GM19438 (cell line): ENCODE measurements at regions not wholly inside any gene's neighbourhood (a gene's known extent, or its start where the extent isn't known, plus 50 kb on each side); places are given as distances from the start of the nearest gene placed in this dataset.
A peak's percentile ranks its signal among the peaks of the same experiment; 100 is the strongest.
"Not testable (repeated sequence)": the region's sequence is repeated elsewhere in the genome, so short reads cannot be mapped to it uniquely, and the experiment has no call there.

Experiments used
- ATAC-seq: cut with Tn5 transposase; IDR thresholded peaks from one replicate; pipeline ENCODE4 v1.9.1; 2021; ENCODE audit warnings: low read depth; ENCODE audit not compliant: unreplicated experiment

DNA sequence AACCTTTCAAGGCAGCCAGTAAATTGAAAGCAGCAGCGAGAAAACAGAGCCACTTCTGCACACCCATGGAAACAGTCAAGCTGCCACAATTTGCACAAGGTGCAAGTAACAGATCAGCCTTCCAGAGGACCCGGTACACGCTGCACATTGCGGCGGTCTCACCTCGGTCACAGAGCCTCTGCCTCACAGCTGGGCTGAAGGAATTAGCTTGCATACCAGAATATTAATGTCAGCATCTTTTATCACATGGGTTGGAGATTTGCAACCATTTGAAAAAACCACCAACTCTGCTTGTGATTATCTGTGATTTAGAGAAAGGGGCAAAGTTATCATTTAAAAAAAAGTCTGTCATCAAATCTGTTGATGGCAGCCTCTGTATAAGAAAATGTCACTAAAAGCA, 330.5 kb upstream of the TCF4 start:
- no peak for ATAC-seq

DNA sequence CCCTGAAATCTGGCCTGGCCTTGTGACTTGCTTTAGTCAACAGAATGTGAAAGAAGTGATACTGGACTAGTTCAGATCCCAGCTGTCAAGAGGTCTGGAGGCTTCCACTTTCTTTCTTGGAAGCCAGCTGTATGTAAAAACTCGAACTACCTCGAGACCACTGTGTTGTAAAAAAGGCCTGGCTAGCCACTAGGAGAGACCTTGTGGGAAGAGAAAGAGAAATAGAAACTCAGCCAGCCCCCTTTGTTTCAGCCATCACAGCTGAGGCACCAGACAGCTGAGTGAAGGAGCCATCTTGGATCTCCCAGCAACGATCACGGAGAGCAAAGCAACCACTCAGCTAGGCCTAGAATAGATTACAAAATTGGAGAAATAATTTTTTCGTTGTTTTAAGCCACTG, 324.9 kb upstream of the TCF4 start:
- ATAC-seq, result no peak

DNA sequence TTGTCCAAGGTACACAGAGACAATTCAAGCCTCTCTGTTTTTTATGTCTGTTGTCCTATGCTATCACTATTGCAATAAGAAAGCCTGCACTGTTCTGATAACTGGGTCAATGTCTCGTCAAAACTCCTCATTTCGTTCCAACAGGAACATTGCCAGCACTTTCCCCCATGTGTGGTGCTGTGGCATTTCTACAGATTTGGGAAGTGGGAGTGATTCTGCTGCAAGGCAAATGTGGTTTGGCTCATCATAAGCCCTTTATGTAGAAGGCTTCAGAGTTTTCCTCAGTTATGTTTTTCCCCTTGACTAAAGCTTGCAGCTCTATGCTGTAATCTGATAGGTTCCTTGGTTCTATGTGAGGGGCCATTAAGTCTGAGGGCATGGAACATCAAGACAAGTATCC, 324.1 kb upstream of the TCF4 start:
- ATAC-seq, result no peak

DNA sequence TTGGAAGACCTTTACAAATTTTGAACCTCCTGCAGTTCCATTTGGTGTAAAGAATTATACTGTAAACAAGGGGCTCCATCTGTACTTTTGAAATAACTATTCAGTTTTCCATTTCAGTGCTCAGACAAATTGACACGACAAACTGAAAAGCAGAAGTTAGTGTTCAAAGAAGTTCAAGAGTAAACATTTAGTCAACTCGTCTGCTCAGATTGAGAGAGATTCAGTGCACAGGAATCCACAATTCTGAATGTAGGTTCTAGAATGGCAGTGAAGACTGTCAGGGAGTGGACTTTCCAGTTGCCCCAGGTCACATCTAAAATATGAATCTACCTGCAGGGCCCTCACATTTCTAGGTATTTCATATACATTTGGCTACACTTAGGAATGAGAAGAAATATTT, 322.3 kb upstream of the TCF4 start:
- no peak for ATAC-seq

DNA sequence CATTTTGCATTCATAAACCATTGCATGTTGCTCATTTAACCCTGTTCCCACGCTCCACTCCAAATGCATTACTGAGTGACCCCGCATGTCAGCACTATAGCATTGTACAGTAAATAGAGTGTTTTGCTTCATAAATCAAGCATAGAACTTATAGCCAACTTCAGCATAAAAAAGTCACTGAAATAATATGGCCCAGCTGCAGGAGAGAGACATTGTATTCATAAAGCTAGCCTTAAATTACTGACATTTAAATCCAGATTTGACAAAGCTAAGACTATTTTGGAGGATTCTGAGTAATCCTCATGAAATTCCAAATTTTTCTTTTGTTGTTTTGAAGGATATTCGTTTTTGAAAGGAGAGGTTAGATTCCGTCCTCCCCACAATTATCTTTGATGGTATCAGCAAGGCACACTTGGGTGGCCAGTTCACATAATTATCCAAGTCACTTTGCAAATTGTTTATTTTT, 320.9 kb upstream of the TCF4 start:
- peak; percentile 56 for ATAC-seq

DNA sequence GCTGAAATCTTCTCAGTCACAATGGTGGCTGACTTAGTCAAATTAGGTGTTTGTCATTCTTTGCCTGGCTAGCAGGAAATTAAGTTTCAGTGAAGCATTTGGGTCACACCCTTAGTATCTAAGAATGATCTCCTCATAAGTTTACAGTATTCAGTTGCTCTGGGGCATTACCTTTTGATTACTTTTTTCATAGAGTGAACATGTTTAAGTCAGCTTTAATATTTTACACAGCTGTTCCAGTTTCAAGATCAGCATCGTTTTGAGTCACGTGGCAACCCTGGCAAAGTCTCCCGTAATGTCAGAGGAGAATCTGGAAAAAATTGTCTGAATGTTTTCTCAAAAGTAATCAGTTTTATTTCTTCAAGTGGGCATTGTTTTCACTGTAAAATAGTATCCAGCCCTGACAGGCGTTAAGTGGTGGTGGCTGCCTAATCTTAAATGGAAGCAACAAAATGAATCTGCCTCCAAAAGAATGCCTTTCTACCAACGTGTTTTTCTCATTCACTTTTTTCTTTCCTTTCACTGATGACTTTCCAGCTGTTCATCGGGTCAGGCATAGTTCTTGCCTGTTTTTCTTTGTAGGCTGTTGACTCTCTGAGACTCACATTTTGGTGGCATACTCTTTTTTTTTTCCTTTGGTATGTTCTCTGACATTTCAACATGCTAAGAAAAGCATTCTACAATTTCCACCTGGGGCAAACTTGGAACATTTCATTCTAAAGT, 319.6 kb upstream of the TCF4 start:
- no peak for ATAC-seq

DNA sequence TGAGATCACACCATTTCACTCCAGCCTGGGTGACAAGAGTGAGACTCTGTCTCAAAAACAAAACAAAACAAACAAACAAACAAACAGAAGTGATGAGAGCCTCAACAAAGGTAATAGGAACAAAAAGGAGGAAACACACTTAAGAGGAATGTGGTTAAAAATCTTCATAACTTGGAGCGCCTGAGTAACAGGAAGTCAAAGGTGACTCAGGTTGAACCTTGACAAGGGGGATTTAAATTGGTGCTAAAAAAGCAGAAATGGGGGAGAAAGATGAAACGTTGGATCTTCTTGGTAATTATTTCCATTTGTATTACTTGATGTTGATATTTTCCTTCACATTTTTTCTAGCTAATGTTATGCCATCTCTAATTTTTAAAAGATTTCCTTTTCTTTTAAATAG, 318.5 kb upstream of the TCF4 start:
- ATAC-seq, result no peak

DNA sequence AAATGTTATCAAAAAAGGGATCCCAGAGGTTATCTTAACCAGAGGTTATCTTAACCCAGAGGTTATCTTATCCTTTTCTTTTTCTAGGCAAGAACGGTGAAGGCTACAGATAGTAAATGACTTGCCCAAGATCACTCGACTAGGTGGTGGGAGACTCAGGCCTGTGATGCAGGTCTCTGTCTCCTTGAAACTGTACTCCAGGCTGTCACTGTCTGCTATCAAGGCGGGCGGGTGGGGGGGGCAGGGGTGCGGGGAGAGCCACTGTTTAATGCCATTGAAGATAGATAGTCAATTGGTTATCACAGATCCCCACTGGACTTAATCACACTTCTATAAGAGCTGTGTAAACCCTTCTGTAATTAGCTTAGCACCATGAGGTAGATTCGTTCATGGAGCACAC, 315.9 kb upstream of the TCF4 start:
- no peak for ATAC-seq

DNA sequence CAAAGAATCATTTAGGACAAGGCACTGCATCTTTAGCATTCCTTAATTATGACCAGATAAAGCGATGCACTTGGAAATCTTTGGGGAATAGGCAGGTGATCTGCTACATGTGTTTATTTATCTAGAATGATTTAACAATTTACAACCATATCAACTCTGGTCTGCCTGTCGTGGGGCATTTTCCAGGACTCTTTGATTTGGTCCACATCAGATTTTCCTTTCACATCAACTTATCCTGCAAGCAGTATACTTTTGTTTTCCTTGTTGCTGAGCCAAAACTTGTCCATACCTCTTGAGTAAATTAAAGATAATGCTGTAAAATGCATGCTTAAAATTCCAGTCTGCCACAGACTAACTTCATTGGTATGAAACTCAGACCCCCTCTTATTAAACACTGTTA, 312.4 kb upstream of the TCF4 start:
- ATAC-seq, result no peak

DNA sequence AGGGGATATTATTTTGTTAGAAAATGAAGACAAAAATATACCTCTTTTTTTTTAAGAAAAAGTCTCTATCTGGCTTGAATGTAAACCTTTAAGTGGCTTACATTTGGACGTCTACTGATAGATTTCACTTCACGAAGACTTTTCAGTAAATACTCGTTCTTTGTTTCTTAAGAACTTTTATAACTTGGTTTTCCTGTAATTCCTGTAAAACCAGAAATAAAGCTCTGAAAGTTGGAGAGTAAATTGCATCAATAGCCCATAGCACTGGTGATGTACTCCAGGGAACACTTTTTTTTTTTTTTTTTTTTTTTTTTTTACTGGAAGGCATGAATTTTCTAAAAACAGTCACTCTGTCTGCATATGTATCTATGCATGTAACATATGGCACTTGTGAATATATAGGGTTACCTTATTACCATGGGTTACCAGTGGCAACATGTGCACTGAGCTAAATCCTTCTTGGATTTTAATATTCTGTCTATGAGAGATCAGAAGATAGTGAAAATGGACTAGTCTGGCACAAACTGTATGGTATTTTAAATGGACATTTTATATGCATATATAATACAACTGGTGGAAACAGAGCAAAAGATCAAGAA, 309.2 kb upstream of the TCF4 start:
- no peak for ATAC-seq

DNA sequence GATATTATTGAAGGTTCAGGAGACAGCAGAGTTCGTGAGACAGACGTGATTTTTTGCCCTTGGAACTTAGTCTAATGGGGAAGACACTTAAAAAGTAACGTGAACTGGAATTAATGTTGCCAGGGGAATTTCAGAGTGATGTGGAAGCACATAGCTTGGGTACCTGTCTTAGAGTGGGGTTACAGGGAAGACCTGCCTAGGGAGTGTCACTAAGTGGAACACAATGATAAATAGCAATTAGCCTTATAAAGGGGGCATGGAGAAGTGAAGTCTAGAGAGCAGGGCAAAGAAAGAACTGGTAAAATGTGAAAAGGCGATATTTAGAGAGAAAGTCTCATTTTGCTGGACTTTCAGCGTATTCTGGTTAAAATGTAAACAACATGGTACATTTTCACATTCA, 306.0 kb upstream of the TCF4 start:
- no peak for ATAC-seq

DNA sequence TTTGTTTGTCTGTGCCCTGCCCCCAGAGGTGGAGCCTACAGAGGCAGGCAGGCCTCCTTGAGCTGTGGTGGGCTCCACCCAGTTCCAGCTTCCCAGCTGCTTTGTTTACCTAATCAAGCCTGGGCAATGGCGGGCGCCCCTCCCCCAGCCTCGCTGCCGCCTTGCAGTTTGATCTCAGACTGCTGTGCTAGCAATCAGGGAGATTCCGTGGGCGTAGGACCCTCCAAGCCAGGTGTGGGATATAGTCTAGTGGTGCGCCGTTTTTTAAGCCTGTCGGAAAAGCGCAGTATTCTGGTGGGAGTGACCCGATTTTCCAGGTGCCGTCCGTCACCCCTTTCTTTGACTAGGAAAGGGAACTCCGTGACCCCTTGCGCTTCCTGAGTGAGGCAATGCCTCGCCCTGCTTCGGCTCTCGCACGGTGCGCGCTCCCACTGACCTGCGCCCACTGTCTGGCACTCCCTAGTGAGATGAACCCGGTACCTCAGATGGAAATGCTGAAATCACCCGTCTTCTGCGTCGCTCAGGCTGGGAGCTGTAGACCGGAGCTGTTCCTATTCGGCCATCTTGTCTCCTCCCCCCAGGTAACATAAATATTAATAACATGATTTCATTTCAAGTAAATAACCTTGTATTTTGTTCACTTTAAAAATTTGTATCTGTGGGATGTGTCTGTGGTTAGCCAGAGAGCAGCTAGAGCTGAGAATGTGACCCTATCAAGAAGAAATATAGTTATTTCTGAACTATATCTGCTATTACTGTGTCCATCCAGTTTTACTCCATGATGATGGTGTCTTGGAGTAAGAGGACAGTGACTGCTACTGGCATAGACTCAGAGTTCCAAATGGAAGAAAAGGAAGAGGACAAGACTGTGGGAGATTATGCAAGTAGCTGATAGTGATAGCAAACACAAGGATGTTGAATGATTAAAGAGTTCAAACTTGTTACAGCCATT, 305.1 kb upstream of the TCF4 start:
- ATAC-seq, result not testable (repeated sequence)

DNA sequence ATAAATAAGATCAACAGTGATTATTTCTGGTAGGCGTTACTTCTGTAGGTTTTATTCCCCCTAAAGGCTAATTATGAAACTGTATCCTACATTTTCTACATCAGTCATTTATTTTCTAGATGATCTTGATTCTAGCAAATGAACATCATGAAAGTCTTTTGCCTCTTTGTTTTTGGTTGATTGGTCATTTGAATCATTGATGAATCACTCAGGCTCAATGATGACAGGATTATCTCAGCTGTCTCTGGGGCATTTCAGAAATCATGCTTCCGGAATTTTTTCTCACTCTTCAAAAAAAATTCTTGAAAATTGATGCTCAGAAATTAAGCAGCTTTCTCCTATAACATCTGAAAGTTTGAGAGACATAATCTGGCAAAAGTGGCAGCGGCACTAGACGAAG, 298.9 kb upstream of the TCF4 start:
- no peak for ATAC-seq

DNA sequence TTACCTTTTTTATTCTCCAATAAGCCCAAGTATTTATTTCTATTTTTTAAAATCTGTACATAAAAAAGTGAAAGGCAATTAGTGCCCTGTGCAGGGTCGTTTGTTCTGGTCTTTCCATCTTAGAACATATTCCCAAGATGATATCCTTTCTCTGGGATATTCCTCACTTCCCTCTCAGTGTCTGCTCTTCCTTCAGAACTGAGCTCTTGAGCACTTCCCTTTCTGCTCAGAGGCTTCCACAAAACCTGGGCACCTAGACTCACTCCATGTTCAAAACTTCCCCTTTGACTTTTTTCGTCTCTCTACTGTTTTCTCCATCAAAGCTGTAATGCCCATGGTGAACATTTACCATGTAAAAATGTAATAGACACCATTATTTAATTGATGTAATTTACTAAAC, 296.5 kb upstream of the TCF4 start:
- no peak for ATAC-seq

DNA sequence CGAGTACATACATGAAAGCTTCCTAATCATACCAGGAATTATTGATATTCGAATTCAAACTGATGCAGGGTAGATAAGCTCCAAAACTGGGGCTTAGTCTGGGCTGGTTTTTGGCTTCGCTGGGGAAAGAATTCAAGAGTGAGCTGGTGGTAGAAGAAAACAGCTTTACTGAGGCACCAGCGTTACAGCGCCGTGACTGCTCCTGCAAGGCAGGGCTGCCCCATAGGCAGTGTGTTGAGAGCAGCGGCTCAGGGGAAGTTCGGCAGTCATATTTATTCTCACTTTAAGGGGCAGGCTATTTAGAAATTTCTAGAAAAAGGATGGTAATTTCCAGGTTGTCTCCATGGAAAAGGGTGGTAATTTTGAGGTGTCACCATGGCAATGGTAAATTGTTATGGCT, 292.6 kb upstream of the TCF4 start:
- ATAC-seq, result no peak

DNA sequence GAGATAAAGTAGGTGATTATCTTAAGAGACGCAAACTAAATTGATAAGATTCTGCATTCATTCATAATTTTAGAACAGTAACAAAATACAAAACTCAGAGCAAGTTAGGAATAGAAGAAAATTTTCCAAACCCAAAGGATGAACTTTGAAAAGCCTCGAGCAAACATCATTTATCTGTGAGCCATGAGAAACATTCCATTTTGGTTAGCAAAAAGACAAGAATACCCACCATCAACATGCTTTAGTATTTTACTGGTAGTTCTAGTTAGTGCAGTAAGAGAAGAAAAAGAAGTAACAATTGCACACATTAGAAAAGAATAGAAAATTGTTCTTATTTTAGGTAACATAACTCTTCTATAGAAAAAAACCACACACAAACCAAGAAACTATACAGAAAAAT, 291.3 kb upstream of the TCF4 start:
- no peak for ATAC-seq

DNA sequence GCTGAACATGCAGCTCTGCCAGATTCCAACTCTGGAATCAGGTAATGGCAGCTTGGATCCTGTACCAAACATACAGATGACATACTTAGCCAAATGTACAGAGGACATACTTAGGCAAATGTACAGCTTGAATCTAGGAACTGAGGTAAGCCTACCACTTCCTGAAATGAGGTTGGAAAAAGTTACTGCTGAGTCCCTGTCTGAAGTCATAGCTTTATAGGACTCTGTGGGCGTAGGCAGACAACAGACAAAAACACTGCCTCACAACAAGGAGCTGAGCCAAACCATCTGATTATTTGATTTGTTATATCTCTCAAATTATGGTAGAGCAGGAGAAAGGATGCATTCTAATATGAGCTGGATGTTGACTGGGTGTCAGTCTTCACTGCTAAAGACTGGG, 290.2 kb upstream of the TCF4 start:
- ATAC-seq, result no peak

DNA sequence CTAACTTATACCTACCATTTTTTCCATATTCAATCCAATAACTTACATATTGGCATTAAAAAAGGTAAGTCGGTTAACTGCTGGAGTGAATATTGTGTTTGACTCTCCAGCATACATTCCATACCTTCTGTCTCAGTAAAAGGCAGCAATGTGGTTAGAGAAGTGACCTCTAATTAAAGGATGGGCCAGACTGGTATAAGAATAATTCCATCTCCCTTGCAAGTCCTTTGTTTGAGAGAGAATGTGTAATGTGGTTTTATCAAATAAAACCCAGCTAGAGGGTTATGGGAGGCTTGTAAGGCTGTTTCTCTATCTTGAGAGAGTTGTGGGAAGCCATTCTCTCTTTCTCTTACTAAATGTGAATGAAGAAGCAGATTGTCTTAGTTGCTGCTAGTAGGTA, 289.3 kb upstream of the TCF4 start:
- ATAC-seq, result no peak

DNA sequence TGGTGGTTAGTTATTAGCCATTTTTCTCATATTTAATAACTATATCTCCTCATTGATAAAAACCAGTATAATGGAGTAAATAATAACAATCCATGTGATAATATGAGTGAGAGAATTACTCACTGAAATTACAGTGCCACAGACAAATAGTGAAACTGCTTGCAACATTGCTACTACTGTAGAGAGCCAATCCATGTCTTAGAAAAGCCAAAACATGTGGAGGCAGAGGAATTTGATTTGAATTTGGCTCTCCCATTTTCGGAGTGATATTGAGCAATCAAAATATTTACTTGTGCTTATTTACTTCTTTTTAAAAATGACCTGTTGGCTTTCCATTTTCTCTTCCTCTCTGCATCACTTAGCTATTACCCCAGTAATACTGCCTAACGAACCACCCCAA, 288.3 kb upstream of the TCF4 start:
- no peak for ATAC-seq

DNA sequence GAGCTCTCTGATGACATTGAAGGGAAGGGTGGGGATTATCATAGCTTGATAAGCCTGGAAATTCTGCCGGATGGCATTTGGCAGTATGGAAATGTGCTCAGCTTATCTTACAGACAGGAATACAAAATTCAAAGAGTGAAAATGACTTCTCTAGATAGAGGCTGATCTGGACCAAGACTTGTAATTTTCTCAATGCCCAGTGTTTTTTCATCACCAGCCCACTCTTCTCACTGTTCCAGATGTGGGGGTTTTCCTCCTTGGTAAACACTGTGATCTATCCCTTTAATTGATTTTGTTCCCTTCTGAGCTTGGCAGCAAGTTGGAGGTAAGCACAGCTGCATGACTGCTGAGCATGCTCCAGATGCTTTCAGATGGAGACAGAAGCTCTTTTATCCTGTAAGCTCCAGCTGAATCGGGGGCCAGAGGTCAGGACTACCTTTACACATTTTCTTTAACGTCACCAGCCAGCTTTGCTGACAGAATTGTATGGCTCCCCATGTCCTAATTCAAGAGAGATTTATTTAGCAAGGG, 287.4 kb upstream of the TCF4 start:
- no peak for ATAC-seq
